SK-N-MC (cell line): ENCODE measurements at regions not wholly inside any gene's neighbourhood (a gene's known extent, or its start where the extent isn't known, plus 50 kb on each side); places are given as distances from the start of the nearest gene placed in this dataset.

Experiments used
- DNase-seq: peaks from one replicate; pipeline ENCODE4 v3.0.0-alpha.2; 2011; ENCODE audit warnings: low read depth, low spot score
- H3K27ac ChIP-seq: fragments of 200-600 bp; sonication (generic); 2 replicates; pipeline ENCODE4 v1.5.1; 2016; ENCODE audit warnings: mixed run types
- H3K36me3 ChIP-seq: fragments of 200-600 bp; sonication (generic); 2 replicates; pipeline ENCODE4 v1.6.1; 2017; ENCODE audit warnings: antibody characterized with exemption, low read length, mixed read lengths; ENCODE audit not compliant: insufficient read depth
- H3K4me3 ChIP-seq: fragments of 200-600 bp; sonication (generic); 2 replicates; pipeline ENCODE4 v1.5.1; 2016
- H3K9ac ChIP-seq: fragments of 200-600 bp; sonication (generic); 2 replicates; pipeline ENCODE4 v1.8.0; 2017; ENCODE audit warnings: mixed run types, mixed read lengths; ENCODE audit not compliant: insufficient read length
- H3K9me3 ChIP-seq: fragments of 200-600 bp; sonication (generic); 2 replicates; pipeline ENCODE4 v1.6.1; 2017; ENCODE audit warnings: low read depth, mild to moderate bottlenecking, antibody characterized with exemption, low read length, moderate library complexity, mixed read lengths
- EZH2 ChIP-seq: fragments of 200-600 bp; sonication (generic); IDR thresholded peaks from one replicate; pipeline ENCODE4 v1.6.1; 2017; ENCODE audit warnings: antibody characterized with exemption
- FOXP2 ChIP-seq: optimal IDR thresholded peaks from 2 replicates; pipeline ENCODE3; 2011; ENCODE audit warnings: mild to moderate bottlenecking, moderate library complexity; ENCODE audit not compliant: insufficient read depth; ENCODE audit errors: extremely low read length, control extremely low read depth
- POLR2AphosphoS5 ChIP-seq: IDR thresholded peaks from 2 replicates; pipeline ENCODE4 v1.6.1; 2012; ENCODE audit warnings: mild to moderate bottlenecking, low read depth, low read length, borderline replicate concordance

GRCh38 chr1:30416221-30416820, 307.1 kb downstream of the MATN1 start:
- no peak for TF ChIP-seq POLR2AphosphoS5
- TF ChIP-seq EZH2, result no peak
- TF ChIP-seq FOXP2, result no peak

GRCh38 chr1:30415171-30415940, 308.0 kb downstream of the MATN1 start:
- Histone ChIP-seq H3K4me3 (no peak overlapping the region), H3K27ac (no peak overlapping the region), H3K9ac (no peak overlapping the region), H3K36me3 (no peaks in the 10 kb centered on the region), H3K9me3 (no peaks in the 10 kb centered on the region)
- no peak for DNase-seq
- TF ChIP-seq EZH2, result no peak
- no peak for TF ChIP-seq POLR2AphosphoS5
- no peak for TF ChIP-seq FOXP2

More at GRCh38 chr1:30416221-30416820, 307.1 kb downstream of the MATN1 start:
- no peaks in the 10 kb centered on the region for H3K9me3 ChIP-seq
- H3K36me3 ChIP-seq, result no peaks in the 10 kb centered on the region
- no peak overlapping the region for H3K4me3 ChIP-seq
- no peak overlapping the region for H3K27ac ChIP-seq
- no peak for DNase-seq
- no peak overlapping the region for H3K9ac ChIP-seq

GRCh38 chr1:30414851-30415165, 308.6 kb downstream of the MATN1 start:
- H3K9me3 ChIP-seq, result no peaks in the 10 kb centered on the region
- TF ChIP-seq EZH2, result no peak
- TF ChIP-seq POLR2AphosphoS5, result no peak
- TF ChIP-seq FOXP2, result no peak
- DNase-seq, result no peak
- H3K27ac ChIP-seq, result no peak overlapping the region
- no peak overlapping the region for H3K4me3 ChIP-seq
- no peaks in the 10 kb centered on the region for H3K36me3 ChIP-seq
- no peak overlapping the region for H3K9ac ChIP-seq

GRCh38 chr1:30414086-30414850, 309.1 kb downstream of the MATN1 start:
- no peak overlapping the region for H3K27ac ChIP-seq
- no peak overlapping the region for H3K4me3 ChIP-seq
- DNase-seq, result no peak
- no peaks in the 10 kb centered on the region for H3K36me3 ChIP-seq
- H3K9me3 ChIP-seq, result no peaks in the 10 kb centered on the region
- no peak for TF ChIP-seq EZH2
- TF ChIP-seq POLR2AphosphoS5, result no peak
- no peak for TF ChIP-seq FOXP2
- no peak overlapping the region for H3K9ac ChIP-seq

GRCh38 chr1:30413606-30414005, 309.8 kb downstream of the MATN1 start:
- H3K9ac ChIP-seq, result no peak overlapping the region
- no peak overlapping the region for H3K27ac ChIP-seq
- H3K36me3 ChIP-seq, result no peaks in the 10 kb centered on the region
- DNase-seq, result no peak
- no peak for TF ChIP-seq FOXP2
- TF ChIP-seq EZH2, result no peak
- TF ChIP-seq POLR2AphosphoS5, result no peak
- H3K4me3 ChIP-seq, result no peak overlapping the region
- no peaks in the 10 kb centered on the region for H3K9me3 ChIP-seq

- TF ChIP-seq POLR2AphosphoS5 (no peak), EZH2 (no peak), FOXP2 (no peak)
- no peaks in the 10 kb centered on the region for H3K9me3 ChIP-seq
- no peak overlapping the region for H3K9ac ChIP-seq
- H3K4me3 ChIP-seq, result no peak overlapping the region
- DNase-seq, result no peak
- no peaks in the 10 kb centered on the region for H3K36me3 ChIP-seq
- no peak overlapping the region for H3K27ac ChIP-seq
Observed at GRCh38 chr1:30413111-30413440, 310.3 kb downstream of the MATN1 start.

GRCh38 chr1:30412241-30413110, 310.9 kb downstream of the MATN1 start:
- Histone ChIP-seq H3K27ac (no peak overlapping the region), H3K36me3 (no peaks in the 10 kb centered on the region), H3K9ac (no peak overlapping the region), H3K9me3 (no peaks in the 10 kb centered on the region), H3K4me3 (no peak overlapping the region)
- no peak for DNase-seq
- TF ChIP-seq FOXP2 (no peak), EZH2 (no peak), POLR2AphosphoS5 (no peak)

- DNase-seq, result no peak
- Histone ChIP-seq H3K27ac (no peak overlapping the region), H3K36me3 (no peaks in the 10 kb centered on the region), H3K9ac (no peak overlapping the region), H3K4me3 (no peak overlapping the region), H3K9me3 (no peaks in the 10 kb centered on the region)
- no peak for TF ChIP-seq FOXP2
- TF ChIP-seq EZH2, result no peak
- no peak for TF ChIP-seq POLR2AphosphoS5
Observed at GRCh38 chr1:30411206-30411605, 312.2 kb downstream of the MATN1 start.
